ENCODE measurements at regions not wholly inside any gene's neighbourhood (a gene's known extent, or its start where the extent isn't known, plus 50 kb on each side); places are given as distances from the start of the nearest gene placed in this dataset.
"Not testable (repeated sequence)": the region's sequence is repeated elsewhere in the genome, so short reads cannot be mapped to it uniquely, and the experiment has no call there.

GRCh38 chr21:20187028-20187427, 811.2 kb upstream of the NCAM2 start:
- H3K27ac ChIP-seq, result no peak overlapping the region
- H3K36me3 ChIP-seq (replicated peaks), result no peaks in the 10 kb centered on the region
- TF ChIP-seq CTCF (IDR thresholded peaks at IDR 0.05; ENCODE audit: low read depth, low read length, missing control alignments), result no peak
- no peak for DNase-seq
- H3K4me3 ChIP-seq (ENCODE audit: low read depth, low read length), result no peak overlapping the region
- in situ Hi-C loops (cut with HindIII; ENCODE audit: low pct_ligation_motif_present, low sequenced_read_pairs), result no loop called here
- no peaks in the 10 kb centered on the region for H3K27me3 ChIP-seq (replicated peaks)

- DNase-seq, result not testable (repeated sequence)
Observed at GRCh38 chr21:20201323-20201722, 796.9 kb upstream of the NCAM2 start.

GRCh38 chr21:20207335-20207734, 790.9 kb upstream of the NCAM2 start:
- Histone ChIP-seq H3K27ac (no peak overlapping the region), H3K27me3 (replicated peaks) (no peaks in the 10 kb centered on the region), H3K4me3 (ENCODE audit: low read depth, low read length) (no peak overlapping the region), H3K36me3 (replicated peaks) (no peaks in the 10 kb centered on the region)
- TF ChIP-seq CTCF (IDR thresholded peaks at IDR 0.05; ENCODE audit: low read depth, low read length, missing control alignments), result no peak
- in situ Hi-C loops (cut with HindIII; ENCODE audit: low pct_ligation_motif_present, low sequenced_read_pairs), result no loop called here
- no peak for DNase-seq

More at GRCh38 chr21:20201323-20201722, 796.9 kb upstream of the NCAM2 start:
- in situ Hi-C loops (cut with HindIII; ENCODE audit: low pct_ligation_motif_present, low sequenced_read_pairs); H3K4me3 ChIP-seq (ENCODE audit: low read depth, low read length); H3K27ac ChIP-seq; H3K36me3 ChIP-seq (replicated peaks); H3K27me3 ChIP-seq (replicated peaks): not testable (repeated sequence)

- Histone ChIP-seq H3K4me3 (ENCODE audit: low read depth, low read length) (no peak overlapping the region), H3K27me3 (replicated peaks) (no peaks in the 10 kb centered on the region), H3K27ac (no peak overlapping the region), H3K36me3 (replicated peaks) (no peaks in the 10 kb centered on the region)
- in situ Hi-C loops (cut with HindIII; ENCODE audit: low pct_ligation_motif_present, low sequenced_read_pairs), result no loop called here
- TF ChIP-seq CTCF (IDR thresholded peaks at IDR 0.05; ENCODE audit: low read depth, low read length, missing control alignments), result no peak
- no peak for DNase-seq
Observed at GRCh38 chr21:20215959-20216358, 782.2 kb upstream of the NCAM2 start.

DNA sequence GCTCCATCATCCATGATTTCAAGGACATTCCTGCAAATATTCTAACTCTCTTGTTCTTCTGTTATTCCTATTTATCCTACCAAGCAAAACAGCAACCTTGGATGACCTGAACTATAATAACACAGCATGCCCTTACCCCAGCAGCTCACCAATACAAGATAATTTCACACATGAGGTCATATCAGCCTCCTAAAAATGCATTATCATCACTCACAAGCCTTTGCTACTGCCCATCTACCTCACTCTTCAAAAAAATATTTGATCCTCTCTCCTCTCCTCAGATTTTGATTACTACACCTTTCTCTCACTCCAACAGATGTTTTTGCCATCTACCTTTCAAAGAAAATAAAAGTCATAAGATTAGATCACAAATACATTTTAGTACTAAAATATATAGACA, 777.6 kb upstream of the NCAM2 start:
- H3K27ac ChIP-seq, result no peak overlapping the region
- TF ChIP-seq CTCF (IDR thresholded peaks at IDR 0.05; ENCODE audit: low read depth, low read length, missing control alignments), result no peak
- no peak for DNase-seq
- in situ Hi-C loops (cut with HindIII; ENCODE audit: low pct_ligation_motif_present, low sequenced_read_pairs), result no loop called here
- H3K27me3 ChIP-seq (replicated peaks), result no peaks in the 10 kb centered on the region
- H3K36me3 ChIP-seq (replicated peaks), result no peaks in the 10 kb centered on the region
- H3K4me3 ChIP-seq (ENCODE audit: low read depth, low read length), result no peak overlapping the region

DNA sequence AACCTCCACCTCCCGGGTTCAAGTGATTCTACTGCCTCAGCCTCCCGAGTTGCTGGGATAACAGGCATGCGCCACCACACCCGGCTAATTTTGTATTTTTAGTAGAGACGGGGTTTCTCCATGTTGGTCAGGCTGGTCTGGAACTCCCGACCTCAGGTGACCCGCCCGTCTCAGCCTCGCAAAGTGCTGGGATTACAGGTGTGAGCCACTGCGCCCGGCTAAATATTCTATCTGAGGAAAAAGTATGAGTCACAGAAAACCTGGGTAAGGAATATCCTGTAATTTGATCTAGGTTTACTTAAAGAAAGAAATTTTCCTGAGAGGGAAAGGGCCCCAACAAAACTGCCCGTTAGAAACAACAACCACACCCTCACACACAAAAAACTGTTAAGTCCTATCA, 776.2 kb upstream of the NCAM2 start:
- DNase-seq; H3K36me3 ChIP-seq (replicated peaks); in situ Hi-C loops (cut with HindIII; ENCODE audit: low pct_ligation_motif_present, low sequenced_read_pairs); H3K4me3 ChIP-seq (ENCODE audit: low read depth, low read length); H3K27ac ChIP-seq; H3K27me3 ChIP-seq (replicated peaks): not testable (repeated sequence)

- H3K36me3 ChIP-seq (replicated peaks); H3K4me3 ChIP-seq (ENCODE audit: low read depth, low read length); H3K27me3 ChIP-seq (replicated peaks); H3K27ac ChIP-seq; in situ Hi-C loops (cut with HindIII; ENCODE audit: low pct_ligation_motif_present, low sequenced_read_pairs); DNase-seq: not testable (repeated sequence)
Observed at GRCh38 chr21:20236649-20237048, 761.6 kb upstream of the NCAM2 start.
